Prostate gland (tissue), 2 donors: ENCODE measurements at regions not wholly inside any gene's neighbourhood (a gene's known extent, or its start where the extent isn't known, plus 50 kb on each side); places are given as distances from the start of the nearest gene placed in this dataset.

Source experiments
- CTCF ChIP-seq, 4 experiments: fragments of 200-600 bp in 2 of 4; fragments of 450-650 bp in 2 of 4; sonication (generic) in 2 of 4; IDR thresholded peaks; 1 replicate in 3 of 4; 2 replicates in 1 of 4; pipeline ENCODE4 v1.5.1; 2016 to 2019; ENCODE audit warnings: antibody characterized with exemption in 4 of 4, mild to moderate bottlenecking in 2 of 4, moderate library complexity in 2 of 4
- POLR2AphosphoS5 ChIP-seq: sonication (generic); formaldehyde crosslinking; IDR thresholded peaks from one replicate; pipeline ENCODE4 v1.6.1; 2017; ENCODE audit warnings: antibody characterized with exemption

DNA sequence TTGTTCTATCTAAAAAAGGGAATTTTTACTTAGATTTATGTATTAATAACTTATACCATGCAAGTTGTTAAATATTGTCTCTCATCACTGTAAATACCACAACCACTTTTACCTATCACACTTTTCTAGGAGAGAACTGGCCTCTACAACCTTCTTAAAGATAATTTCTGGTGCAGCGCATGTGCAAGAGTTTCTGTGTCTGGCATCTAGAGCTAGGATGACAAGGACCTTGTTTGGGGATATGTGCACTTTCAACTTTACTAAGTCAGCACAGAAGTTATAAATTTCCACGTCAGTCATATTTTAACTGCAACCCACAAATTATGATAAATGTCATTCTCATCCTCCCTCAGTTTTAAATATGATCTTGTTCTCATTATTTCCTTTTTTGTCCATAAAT lies 156.9 kb upstream of the ADCY1 start:
- no peak for TF ChIP-seq CTCF (IDR thresholded peaks at IDR 0.05)
- no peak for TF ChIP-seq POLR2AphosphoS5
